ENCODE measurements at regions not wholly inside any gene's neighbourhood (a gene's known extent, or its start where the extent isn't known, plus 50 kb on each side); places are given as distances from the start of the nearest gene placed in this dataset.

GRCh38 chr21:40972151-40972550 is 125.2 kb upstream of the DSCAM start:
- ATAC-seq (no peak), DNase-seq (ENCODE audit: missing footprints) (no peak)
- intact Hi-C loops (cut with DNase I), result no loop called here

GRCh38 chr21:40976198-40977109 is 129.5 kb upstream of the DSCAM start:
- intact Hi-C loops (cut with DNase I), result no loop called here

GRCh38 chr21:40985370-40985769 is 138.4 kb upstream of the DSCAM start:
- intact Hi-C loops (cut with DNase I), result no loop called here
- ATAC-seq (no peak), DNase-seq (ENCODE audit: missing footprints) (no peak)

More at GRCh38 chr21:40976198-40977109, 129.5 kb upstream of the DSCAM start:
- DNase-seq (ENCODE audit: missing footprints) (no peak), ATAC-seq (no peak)

GRCh38 chr21:40990366-40990765 is 143.4 kb upstream of the DSCAM start:
- ATAC-seq, result no peak

GRCh38 chr21:40997831-40998230 is 150.9 kb upstream of the DSCAM start:
- intact Hi-C loops (cut with DNase I), result no loop called here
- ATAC-seq, result no peak
- no peak for DNase-seq (ENCODE audit: missing footprints)

More at GRCh38 chr21:40990366-40990765, 143.4 kb upstream of the DSCAM start:
- intact Hi-C loops (cut with DNase I), result no loop called here
- DNase-seq (ENCODE audit: missing footprints), result no peak

GRCh38 chr21:41000838-41001237 is 153.9 kb upstream of the DSCAM start:
- ATAC-seq, result no peak
- DNase-seq (ENCODE audit: missing footprints), result no peak
- intact Hi-C loops (cut with DNase I), result no loop called here

DNA sequence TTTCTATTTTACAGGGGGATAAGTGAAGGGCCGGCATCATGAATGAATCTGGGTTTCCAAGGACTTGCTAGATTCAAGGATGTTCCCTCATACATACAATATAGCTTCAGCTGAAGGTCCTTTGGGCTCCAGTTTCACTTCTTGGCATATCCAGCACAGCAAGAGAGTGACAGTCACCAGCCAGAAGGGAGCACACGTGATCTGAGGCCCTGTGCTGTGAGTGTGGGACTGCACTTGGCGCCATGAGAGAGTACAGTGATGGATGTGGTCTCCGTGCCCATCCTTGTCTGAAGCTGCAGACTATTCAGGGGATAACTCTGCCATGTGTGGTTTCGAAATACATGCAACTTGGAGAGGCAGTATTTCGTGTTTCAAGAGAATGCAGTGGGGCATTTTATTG is 159.7 kb upstream of the DSCAM start:
- intact Hi-C loops (cut with DNase I), result no loop called here
- ATAC-seq, result no peak
- no peak for DNase-seq (ENCODE audit: missing footprints)

DNA sequence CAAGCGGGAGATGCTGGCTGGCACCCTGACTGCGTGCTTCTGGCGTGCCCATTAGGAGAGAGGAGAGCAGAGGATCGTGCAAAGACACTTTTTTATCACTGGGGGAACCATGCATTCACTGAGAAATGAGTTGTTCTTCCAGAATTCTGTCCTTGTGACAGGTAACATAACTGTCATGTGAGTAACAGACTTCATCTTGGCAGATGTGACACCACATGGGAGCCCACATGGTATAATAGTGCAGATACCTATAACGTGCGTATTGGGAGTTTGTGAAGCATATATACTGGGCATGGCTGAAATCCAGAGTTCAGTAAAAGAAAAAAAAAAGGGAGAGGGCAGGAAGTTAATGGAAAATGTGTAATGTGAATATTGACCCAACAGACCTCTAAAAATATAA is 159.6 kb upstream of the BACE2 start:
- no peak for ATAC-seq
- no peak for DNase-seq (ENCODE audit: missing footprints)
- intact Hi-C loops (cut with DNase I), result no loop called here

GRCh38 chr21:41008974-41009373 is 159.0 kb upstream of the BACE2 start:
- DNase-seq (ENCODE audit: missing footprints), result no peak
- intact Hi-C loops (cut with DNase I), result no loop called here
- ATAC-seq, result no peak

DNA sequence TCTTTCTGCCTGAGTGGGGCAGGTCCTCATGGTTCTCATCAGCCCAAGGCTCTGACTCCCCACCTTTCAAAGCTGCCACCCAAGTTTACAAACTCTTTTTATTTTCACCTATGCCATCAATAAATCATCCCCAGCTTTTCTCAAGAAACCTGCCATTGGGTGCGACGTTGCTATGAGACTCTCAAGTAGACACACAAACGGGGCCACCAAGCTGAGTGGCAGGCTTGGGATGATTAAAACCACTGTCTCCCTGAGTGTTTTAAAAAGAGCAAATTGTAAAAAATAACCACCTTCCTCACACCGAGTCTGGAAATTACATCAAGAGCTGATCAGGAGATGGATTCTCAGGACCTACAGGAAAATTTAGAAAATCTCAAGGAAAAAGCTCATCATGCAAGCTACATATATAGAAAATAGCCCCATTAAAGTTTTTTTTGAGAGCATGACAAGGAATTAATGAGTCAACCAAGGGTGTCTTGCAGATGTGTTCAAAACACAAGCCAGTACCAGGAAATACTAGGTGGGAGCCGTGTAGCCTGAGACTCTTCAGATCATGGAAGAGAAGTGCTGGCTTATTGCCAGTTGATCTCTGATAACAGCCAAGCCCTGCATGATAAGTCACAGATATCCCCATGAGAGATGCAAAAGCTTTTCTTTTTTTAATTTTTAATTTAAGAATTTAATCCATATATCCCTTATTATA is 158.4 kb upstream of the BACE2 start:
- intact Hi-C loops (cut with DNase I), result no loop called here
- ATAC-seq (no peak), DNase-seq (ENCODE audit: missing footprints) (no peak)

DNA sequence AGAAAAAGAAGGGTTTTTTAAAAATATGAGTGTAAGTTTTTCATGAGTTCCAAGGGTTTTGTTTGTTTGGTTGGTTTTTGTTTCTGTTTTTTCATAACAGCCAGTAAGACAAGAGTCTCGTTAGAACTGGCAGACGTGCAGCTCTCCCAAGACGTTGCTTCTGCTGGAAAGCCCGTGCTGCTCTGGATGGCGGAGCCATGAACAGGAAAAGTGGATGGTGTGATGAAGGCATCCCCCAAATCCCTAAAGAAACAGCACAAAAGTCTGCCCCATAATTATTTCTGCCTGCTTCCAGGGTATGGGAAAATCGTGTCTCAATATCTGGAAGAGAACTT is 157.9 kb upstream of the BACE2 start:
- DNase-seq (ENCODE audit: missing footprints) (no peak), ATAC-seq (no peak)
- intact Hi-C loops (cut with DNase I), result no loop called here

- no peak for DNase-seq (ENCODE audit: missing footprints)
- no peak for ATAC-seq
- intact Hi-C loops (cut with DNase I), result no loop called here
Observed at GRCh38 chr21:41011098-41011731, 156.7 kb upstream of the BACE2 start.

- no peak for ATAC-seq
- intact Hi-C loops (cut with DNase I), result no loop called here
- DNase-seq (ENCODE audit: missing footprints), result no peak
Observed at GRCh38 chr21:41011951-41012366, 156.0 kb upstream of the BACE2 start.

DNA sequence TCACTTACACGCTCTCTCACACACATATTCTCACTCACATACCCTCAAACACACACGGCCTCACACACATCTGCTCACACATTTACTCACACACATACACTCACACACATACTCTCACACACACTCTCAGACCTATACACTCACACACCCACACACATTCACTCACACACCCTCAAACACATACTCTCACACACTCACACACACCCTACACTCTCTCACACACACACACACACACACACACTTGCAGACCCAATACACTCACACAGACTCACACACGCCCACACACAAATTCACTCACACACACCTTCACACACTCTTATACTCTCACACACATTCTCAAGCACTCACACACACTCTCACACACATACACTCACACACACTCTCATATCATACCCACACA is 155.5 kb upstream of the BACE2 start:
- ATAC-seq (no peak), DNase-seq (ENCODE audit: missing footprints) (no peak)

GRCh38 chr21:41016472-41016871 is 151.5 kb upstream of the BACE2 start:
- intact Hi-C loops (cut with DNase I), result no loop called here
- DNase-seq (ENCODE audit: missing footprints) (no peak), ATAC-seq (no peak)

More for the DNA sequence above, 155.5 kb upstream of the BACE2 start:
- intact Hi-C loops (cut with DNase I), result no loop called here

DNA sequence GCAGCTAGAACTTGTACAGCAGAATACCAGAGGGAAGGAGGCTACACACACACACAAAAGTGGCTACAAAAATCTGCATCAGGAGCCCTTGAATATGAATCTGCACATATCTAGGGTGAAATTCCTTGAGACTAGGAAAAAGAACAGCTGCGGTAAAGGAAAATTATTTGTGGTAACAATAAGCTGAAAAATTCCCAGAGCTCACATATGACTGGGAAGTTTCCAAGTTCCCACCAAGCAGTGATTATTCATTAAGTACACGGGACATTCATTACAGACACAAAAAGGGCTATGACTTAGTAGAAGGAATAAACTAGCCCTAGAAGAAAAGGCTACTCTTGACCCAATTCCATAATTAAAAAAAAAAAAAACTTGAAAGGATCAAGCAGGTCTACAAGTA is 149.5 kb upstream of the BACE2 start:
- intact Hi-C loops (cut with DNase I), result no loop called here
- ATAC-seq, result no peak
- DNase-seq (ENCODE audit: missing footprints), result no peak

GRCh38 chr21:41023936-41024335 is 144.0 kb upstream of the BACE2 start:
- ATAC-seq, result no peak
- intact Hi-C loops (cut with DNase I), result no loop called here
- DNase-seq (ENCODE audit: missing footprints), result no peak

DNA sequence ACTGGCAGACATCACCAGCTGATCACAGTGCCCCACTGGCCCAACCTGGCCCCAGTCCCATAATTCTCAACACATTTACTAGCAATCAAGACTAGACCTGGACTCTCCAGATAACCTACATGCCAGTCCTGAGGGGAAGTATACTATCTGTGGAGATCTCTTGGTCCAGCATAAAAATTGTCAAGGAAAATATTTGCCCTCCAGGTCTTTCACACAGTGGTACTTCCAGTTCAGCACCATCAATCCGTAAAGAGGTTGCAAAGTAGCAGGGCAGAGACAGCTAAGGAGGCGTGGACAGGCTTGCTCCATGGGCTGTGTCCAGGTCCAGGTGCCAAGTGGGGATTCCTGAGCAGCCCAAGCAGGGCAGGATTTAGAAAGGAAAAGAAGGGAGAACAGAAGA is 143.6 kb upstream of the BACE2 start:
- ATAC-seq (no peak), DNase-seq (ENCODE audit: missing footprints) (no peak)
- intact Hi-C loops (cut with DNase I), result no loop called here

DNA sequence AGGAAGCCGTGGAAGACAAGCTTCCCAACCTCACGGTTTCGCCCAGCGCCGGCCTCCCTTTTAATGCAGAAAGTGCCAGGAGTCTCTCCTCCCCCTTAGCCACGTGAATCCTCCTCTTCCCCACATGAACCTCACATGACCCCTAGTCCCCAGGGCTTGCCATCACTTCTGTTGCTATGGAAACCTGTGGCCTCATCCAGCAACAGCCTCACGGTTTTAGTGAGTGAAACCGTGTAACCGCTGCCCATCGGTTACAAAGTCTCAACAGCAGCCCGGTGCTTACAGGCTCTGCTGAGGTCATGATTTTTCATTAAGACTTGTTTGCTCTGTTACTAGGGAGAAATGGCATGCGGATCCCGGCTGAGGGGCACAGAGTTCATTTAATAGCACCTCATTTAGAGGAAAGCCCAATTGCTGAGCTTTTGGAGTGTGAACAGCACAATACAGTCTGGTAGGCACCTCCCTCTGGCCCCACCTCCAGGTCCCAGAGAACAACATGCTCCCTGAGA is 143.2 kb upstream of the BACE2 start:
- ATAC-seq, result no peak
- no peak for DNase-seq (ENCODE audit: missing footprints)
- intact Hi-C loops (cut with DNase I), result no loop called here

GRCh38 chr21:41029571-41029970 is 138.4 kb upstream of the BACE2 start:
- ATAC-seq (no peak), DNase-seq (ENCODE audit: missing footprints) (no peak)
- intact Hi-C loops (cut with DNase I), result no loop called here

Data from Right ventricle myocardium inferior (tissue), 1 donor.